UCSD-AML1 (cell line): ENCODE measurements at regions not wholly inside any gene's neighbourhood (a gene's known extent, or its start where the extent isn't known, plus 50 kb on each side); places are given as distances from the start of the nearest gene placed in this dataset.

Experiments used
- DNase-seq: peaks from one replicate; lab custom pipeline; 2025; ENCODE audit not compliant: unreplicated experiment; lab: John Stamatoyannopoulos, UW

GRCh38 chrX:13266641-13267345 is 53.1 kb downstream of the ATXN3L start:
- no peak for DNase-seq

- no peak for DNase-seq
Measured at GRCh38 chrX:13265549-13266132, 54.2 kb downstream of the ATXN3L start.

- no peak for DNase-seq
Measured at GRCh38 chrX:13265111-13265510, 54.7 kb downstream of the ATXN3L start.

GRCh38 chrX:13263560-13264251 is 56.1 kb downstream of the ATXN3L start:
- no peak for DNase-seq

GRCh38 chrX:13261348-13261747 is 58.5 kb downstream of the ATXN3L start:
- no peak for DNase-seq

- DNase-seq, result no peak
Measured at GRCh38 chrX:13260598-13260997, 59.3 kb downstream of the ATXN3L start.

GRCh38 chrX:13258725-13259124 is 61.1 kb downstream of the ATXN3L start:
- DNase-seq, result no peak

- no peak for DNase-seq
Measured at GRCh38 chrX:13258052-13258444, 61.8 kb downstream of the ATXN3L start.

GRCh38 chrX:13257223-13258051 is 62.4 kb downstream of the ATXN3L start:
- DNase-seq, result no peak

GRCh38 chrX:13256603-13257002 is 63.2 kb downstream of the ATXN3L start:
- no peak for DNase-seq

- DNase-seq, result no peak
Measured at GRCh38 chrX:13254870-13255269, 65.0 kb downstream of the ATXN3L start.

GRCh38 chrX:13254076-13254785 is 65.6 kb downstream of the ATXN3L start:
- DNase-seq, result peak; percentile 21

- DNase-seq, result no peak
Measured at GRCh38 chrX:13253223-13253622, 66.6 kb downstream of the ATXN3L start.

- DNase-seq, result no peak
Measured at GRCh38 chrX:13252726-13253125, 67.1 kb downstream of the ATXN3L start.

- peak; percentile 25 for DNase-seq
Measured at GRCh38 chrX:13250826-13251580, 68.8 kb downstream of the ATXN3L start.

- DNase-seq, result no peak
Measured at GRCh38 chrX:13248867-13249486, 70.9 kb downstream of the ATXN3L start.

- no peak for DNase-seq
Measured at GRCh38 chrX:13239272-13239671, 80.6 kb downstream of the ATXN3L start.

- no peak for DNase-seq
Measured at GRCh38 chrX:13235930-13236329, 83.9 kb downstream of the ATXN3L start.

- DNase-seq, result no peak
Measured at GRCh38 chrX:13232484-13232883, 87.4 kb downstream of the ATXN3L start.

- no peak for DNase-seq
Measured at GRCh38 chrX:13226214-13226613, 93.6 kb downstream of the ATXN3L start.
